H1 (cell line): ENCODE measurements at regions not wholly inside any gene's neighbourhood (a gene's known extent, or its start where the extent isn't known, plus 50 kb on each side); places are given as distances from the start of the nearest gene placed in this dataset.

Source experiments
- CTCF ChIA-PET: fragments of 300-600 bp; sonication (Branson Sonifier 250); formaldehyde crosslinking; loops from one replicate; lab custom pipeline; 2021; ENCODE audit not compliant: partially characterized antibody; lab: Charles Lee
- POLR2A ChIA-PET: fragments of 300-600 bp; sonication (Branson Sonifier 250); formaldehyde crosslinking; loops from one replicate; lab custom pipeline; 2021; ENCODE audit warnings: inconsistent platforms; ENCODE audit not compliant: partially characterized antibody; lab: Charles Lee
- DNase-seq, 2 experiments: peaks; one replicate each; pipeline versions ENCODE4 v3.0.0 to v3.0.0-alpha.2; 2010 to 2022; ENCODE audit warnings: low spot score in 2 of 2, low read depth in 1 of 2, mixed read lengths in 1 of 2
- FAIRE-seq: peaks from 2 replicates; lab custom pipeline; 2011; peaks lifted over from hg19 to GRCh38; lab: Jason Lieb, UNC
- H2AFZ ChIP-seq: 2 replicates; pipeline ENCODE4 v1.8.1; 2012; ENCODE audit warnings: low read length, inconsistent platforms
- H2AK5ac ChIP-seq: 2 replicates; pipeline ENCODE4 v1.6.1; 2013; ENCODE audit warnings: low read depth, low read length
- H2BK120ac ChIP-seq: replicated peaks from 2 replicates; pipeline ENCODE3; 2013; ENCODE audit warnings: low read depth, low read length, inconsistent platforms
- H2BK12ac ChIP-seq: 2 replicates; pipeline ENCODE4 v1.6.1; 2013; ENCODE audit warnings: low read depth, low read length
- H2BK15ac ChIP-seq: 2 replicates; pipeline ENCODE4 v1.6.1; 2013; ENCODE audit warnings: low read length
- H2BK20ac ChIP-seq: 2 replicates; pipeline ENCODE4 v1.6.1; 2013; ENCODE audit warnings: low read length
- H2BK5ac ChIP-seq: 2 replicates; pipeline ENCODE4 v1.6.1; 2013; ENCODE audit warnings: low read depth, low read length
- H3K14ac ChIP-seq: 2 replicates; pipeline ENCODE4 v1.6.1; 2013; ENCODE audit warnings: inconsistent platforms; ENCODE audit not compliant: insufficient read length
- H3K18ac ChIP-seq: 2 replicates; pipeline ENCODE4 v1.6.1; 2013; ENCODE audit warnings: low read length; ENCODE audit errors: extremely low read depth
- H3K23ac ChIP-seq: 2 replicates; pipeline ENCODE4 v1.6.1; 2013; ENCODE audit warnings: inconsistent platforms; ENCODE audit not compliant: insufficient read length
- H3K23me2 ChIP-seq: 2 replicates; pipeline ENCODE4 v1.6.1; 2013; ENCODE audit warnings: low read depth, low read length
- H3K27ac ChIP-seq: 2 replicates; pipeline ENCODE4 v1.6.1; 2011; ENCODE audit warnings: low read depth, low read length, inconsistent platforms
- H3K27me3 ChIP-seq, 4 experiments: replicated peaks in 1 of 4; 1 replicate in 1 of 4; 2 replicates in 3 of 4; pipeline versions ENCODE4 v1.6.1 to v1.8.1; 2011 to 2013; ENCODE audit warnings: low read length in 3 of 4, mild to moderate bottlenecking in 3 of 4, inconsistent platforms in 2 of 4, mixed read lengths in 2 of 4, moderate library complexity in 1 of 4; ENCODE audit not compliant: control insufficient read depth in 3 of 4, insufficient read depth in 3 of 4; ENCODE audit errors: extremely low read depth in 1 of 4
- H3K36me3 ChIP-seq, 4 experiments: 2 replicates each; pipeline versions ENCODE4 v1.6.1 to v1.8.1; 2011 to 2013; ENCODE audit warnings: mild to moderate bottlenecking in 4 of 4, low read length in 3 of 4, moderate library complexity in 2 of 4, control low read depth in 1 of 4, inconsistent platforms in 1 of 4; ENCODE audit not compliant: insufficient read depth in 4 of 4, control insufficient read depth in 2 of 4
- H3K4ac ChIP-seq: replicated peaks from 2 replicates; pipeline ENCODE3; 2013; ENCODE audit warnings: low read length, low read depth, mixed read lengths, inconsistent platforms; ENCODE audit not compliant: insufficient read length
- H3K4me1 ChIP-seq, 4 experiments: replicated peaks in 1 of 4; 1 replicate in 1 of 4; 2 replicates in 3 of 4; pipeline versions ENCODE4 v1.6.1 to v1.8.1; 2011 to 2013; ENCODE audit warnings: low read length in 3 of 4, inconsistent platforms in 2 of 4, mixed read lengths in 1 of 4; ENCODE audit not compliant: insufficient read depth in 4 of 4, control insufficient read depth in 3 of 4
- H3K4me2 ChIP-seq, 2 experiments: 2 replicates each; pipeline versions ENCODE4 v1.6.1 to v1.8.1; 2011 to 2013; ENCODE audit warnings: low read depth in 2 of 2, low read length in 2 of 2, control low read depth in 1 of 2, inconsistent platforms in 1 of 2, mild to moderate bottlenecking in 1 of 2; ENCODE audit not compliant: insufficient read depth in 1 of 2
- H3K4me3 ChIP-seq, 4 experiments: fragments of 200-600, 300-600 bp in 1 of 4; sonication (generic), shearing (Covaris generic), sonication (Bioruptor Twin) in 1 of 4; 2 replicates each; pipeline versions ENCODE4 v1.5.1 to v1.8.1; 2011 to 2016; ENCODE audit warnings: low read length in 4 of 4, low read depth in 3 of 4, control low read depth in 2 of 4, inconsistent platforms in 2 of 4, mild to moderate bottlenecking in 2 of 4, mixed read lengths in 1 of 4, moderate library complexity in 1 of 4; ENCODE audit not compliant: insufficient read depth in 2 of 4; ENCODE audit errors: extremely low read depth in 1 of 4
- H3K56ac ChIP-seq: replicated peaks from 2 replicates; pipeline ENCODE3; 2013; ENCODE audit warnings: low read depth, mild to moderate bottlenecking, mixed read lengths, low read length, inconsistent platforms; ENCODE audit not compliant: insufficient read length
- H3K79me1 ChIP-seq: 2 replicates; pipeline ENCODE4 v1.6.1; 2013; ENCODE audit warnings: low read depth, low read length, control low read depth
- H3K79me2 ChIP-seq, 2 experiments: 2 replicates each; pipeline versions ENCODE4 v1.6.1 to v1.8.1; 2012 to 2013; ENCODE audit warnings: low read length in 2 of 2, mild to moderate bottlenecking in 2 of 2, inconsistent platforms in 1 of 2; ENCODE audit not compliant: insufficient read depth in 2 of 2, control insufficient read depth in 1 of 2
- H3K9ac ChIP-seq, 4 experiments: replicated peaks in 1 of 4; 1 replicate in 1 of 4; 2 replicates in 3 of 4; pipeline versions ENCODE4 v1.6.1 to v1.8.1; 2011 to 2013; ENCODE audit warnings: low read depth in 3 of 4, low read length in 3 of 4, control low read depth in 2 of 4, mild to moderate bottlenecking in 2 of 4, moderate library complexity in 2 of 4, inconsistent platforms in 1 of 4; ENCODE audit errors: extremely low read depth in 1 of 4
- H3K9me3 ChIP-seq, 2 experiments: 2 replicates each; pipeline versions ENCODE4 v1.6.1 to v1.8.1; 2012 to 2013; ENCODE audit warnings: mild to moderate bottlenecking in 2 of 2, moderate library complexity in 2 of 2, control low read depth in 1 of 2, inconsistent platforms in 1 of 2, low read depth in 1 of 2, low read length in 1 of 2, mixed read lengths in 1 of 2; ENCODE audit not compliant: insufficient read depth in 2 of 2
- H4K20me1 ChIP-seq, 2 experiments: replicated peaks in 1 of 2; 2 replicates each; pipeline versions ENCODE3 to v1.8.1; 2011 to 2013; ENCODE audit warnings: inconsistent platforms in 2 of 2, low read length in 2 of 2, mild to moderate bottlenecking in 1 of 2; ENCODE audit not compliant: insufficient read depth in 2 of 2, control insufficient read depth in 1 of 2
- H4K5ac ChIP-seq: 2 replicates; pipeline ENCODE4 v1.6.1; 2013; ENCODE audit warnings: low read length, low read depth, mixed read lengths, inconsistent platforms; ENCODE audit not compliant: insufficient read length
- H4K8ac ChIP-seq: 2 replicates; pipeline ENCODE4 v1.8.0; 2013; ENCODE audit warnings: mild to moderate bottlenecking, moderate library complexity, low read length, inconsistent platforms; ENCODE audit not compliant: insufficient read depth; ENCODE audit errors: extremely low read depth
- H4K91ac ChIP-seq: replicated peaks from 2 replicates; pipeline ENCODE3; 2013; ENCODE audit warnings: low read length, mixed read lengths, inconsistent platforms; ENCODE audit not compliant: insufficient read length
- BACH1 ChIP-seq: IDR thresholded peaks from 2 replicates; pipeline ENCODE4 v1.6.1; 2012; ENCODE audit warnings: low read length, improper control_type of control experiment
- BCL11A ChIP-seq, 2 experiments: IDR thresholded peaks; one replicate each; pipeline ENCODE4 v1.6.1; 2011; ENCODE audit warnings: low read depth in 2 of 2, low read length in 2 of 2, mild to moderate bottlenecking in 2 of 2
- BRCA1 ChIP-seq: IDR thresholded peaks from 2 replicates; pipeline ENCODE4 v1.6.1; 2012; ENCODE audit warnings: low read depth, low read length, improper control_type of control experiment
- FOSL1 ChIP-seq: IDR thresholded peaks from 2 replicates; pipeline ENCODE4 v1.6.1; 2011; ENCODE audit warnings: mild to moderate bottlenecking, low read depth, low read length, moderate library complexity; ENCODE audit not compliant: insufficient read depth
- JUND ChIP-seq: IDR thresholded peaks from 2 replicates; pipeline ENCODE4 v1.6.1; 2011; ENCODE audit warnings: mild to moderate bottlenecking, improper control_type of control experiment, low read length
- KDM5A ChIP-seq: fragments of 200-600 bp; IDR thresholded peaks from 2 replicates; pipeline ENCODE4 v1.7.1; 2012; ENCODE audit warnings: mild to moderate bottlenecking, low read length, inconsistent platforms, mixed read lengths
- MAFK ChIP-seq: IDR thresholded peaks from 2 replicates; pipeline ENCODE4 v1.6.1; 2012; ENCODE audit warnings: low read depth, mild to moderate bottlenecking, improper control_type of control experiment, low read length
- PHF8 ChIP-seq: fragments of 200-600 bp; sonication (generic); conservative IDR thresholded peaks from 2 replicates; pipeline ENCODE4 v1.7.1; 2012; ENCODE audit warnings: low read depth, mild to moderate bottlenecking, inconsistent platforms, low read length, moderate library complexity
- POLR2AphosphoS5 ChIP-seq: IDR thresholded peaks from 2 replicates; pipeline ENCODE4 v1.6.1; 2011; ENCODE audit warnings: low read depth, low read length
- RAD21 ChIP-seq, 2 experiments: IDR thresholded peaks in 1 of 2; conservative IDR thresholded peaks in 1 of 2; 2 replicates each; pipeline ENCODE4 v1.6.1; 2011; ENCODE audit warnings: low read depth in 2 of 2, low read length in 2 of 2, improper control_type of control experiment in 1 of 2, inconsistent platforms in 1 of 2, mild to moderate bottlenecking in 1 of 2, moderate library complexity in 1 of 2
- SP1 ChIP-seq: IDR thresholded peaks from 2 replicates; pipeline ENCODE4 v1.6.1; 2011; ENCODE audit warnings: low read depth, low read length
- TAF1 ChIP-seq: IDR thresholded peaks from 2 replicates; pipeline ENCODE4 v1.6.1; 2011; ENCODE audit warnings: mild to moderate bottlenecking, low read depth, low read length
- TEAD4 ChIP-seq: IDR thresholded peaks from 2 replicates; pipeline ENCODE4 v1.6.1; 2012; ENCODE audit warnings: low read depth, low read length, inconsistent platforms, mixed read lengths
- WGBS, 2 experiments: shearing (Covaris generic) in 1 of 2; methylation state at CpG; one replicate each; pipeline versions ENCODE4 v1.1.6 to v1.1.7; 2013 to 2015; ENCODE audit warnings: low lambda C conversion rate in 2 of 2, mixed read lengths in 2 of 2, inconsistent platforms in 1 of 2, low coverage in 1 of 2, missing lambda C conversion rate in 1 of 2; ENCODE audit not compliant: insufficient replicate concordance in 2 of 2, insufficient coverage in 1 of 2, insufficient read length in 1 of 2; ENCODE audit errors: extremely low coverage in 1 of 2, missing lambda C conversion rate in 1 of 2; 5-methylcytosine and 5-hydroxymethylcytosine counted together

GRCh38 chr3:4036046-4036445, 236.8 kb downstream of the LRRN1 start (continued):
- no peak for TF ChIP-seq MAFK

- Histone ChIP-seq H3K4ac (no peak overlapping the region), H3K56ac (no peak overlapping the region), H3K79me1 (no peaks in the 10 kb centered on the region), H3K14ac (no peak overlapping the region), H4K8ac (peak overlapping the region; percentile 68; the same call in 1 of the 2 replicates), H3K18ac (no peak overlapping the region), H2BK120ac (no peak overlapping the region), H3K23ac (no peak overlapping the region), H3K79me2 (no peaks in the 10 kb centered on the region), H3K36me3 (no peaks in the 10 kb centered on the region), H3K23me2 (no peaks in the 10 kb centered on the region), H2BK5ac (no peak overlapping the region), H2AK5ac (no peak overlapping the region), H2BK20ac (no peak overlapping the region), H2BK15ac (no peak overlapping the region), H3K27ac (no peak overlapping the region), H3K9me3 (no peaks in the 10 kb centered on the region)
- FAIRE-seq, result no peak
- WGBS, 2 experiments, result 84% methylated on average over 5 of the region's 5 CpGs; no CpG with 5 or more reads in 1 of the 2 experiments
- POLR2A ChIA-PET, result no interaction called here
- TF ChIP-seq TAF1 (no peak), FOSL1 (no peak), MAFK (no peak), BRCA1 (no peak), SP1 (no peak), BCL11A (IDR thresholded peaks at IDR 0.05; ENCODE audit: low read depth in 2 of 2, low read length in 2 of 2) (no peak), BACH1 (no peak), TEAD4 (no peak), PHF8 (no peak), POLR2AphosphoS5 (no peak), RAD21 (IDR thresholded peaks at IDR 0.05 in 1 of 2, conservative IDR thresholded peaks at IDR 0.05 in 1 of 2; ENCODE audit: low read depth in 2 of 2, low read length in 2 of 2) (no peak), KDM5A (no peak), JUND (no peak)
- TF ChIP-seq, all 59 proteins: peak for 0
- Histone ChIP-seq H3K4me2 (no peak overlapping the region), H2BK12ac (no peak overlapping the region), H3K9ac (no peak overlapping the region), H3K27me3 (no peaks in the 10 kb centered on the region), H4K20me1 (no peaks in the 10 kb centered on the region), H2AFZ (no peak overlapping the region), H3K4me1 (no peaks in the 10 kb centered on the region), H4K91ac (no peak overlapping the region), H4K5ac (no peak overlapping the region), H3K4me3 (no peak overlapping the region)
- no peak for DNase-seq
- CTCF ChIA-PET, result interaction anchor here (0.9 to 1.2 kb wide), 3 partner anchors 29 to 207 kb away, joined by 3 read pairs; no protein-coding TSS in a partner anchor
Observed at GRCh38 chr3:4038351-4038750, 239.1 kb downstream of the LRRN1 start.
